Renal pelvis (tissue), 1 donor: ENCODE measurements at regions not wholly inside any gene's neighbourhood (a gene's known extent, or its start where the extent isn't known, plus 50 kb on each side); places are given as distances from the start of the nearest gene placed in this dataset.

Source experiments
- DNase-seq: peaks from one replicate; pipeline ENCODE4 v3.0.0-alpha.2; 2013

GRCh38 chr11:57103899-57104605 is 77.7 kb upstream of the LRRC55 start:
- no peak for DNase-seq

GRCh38 chr11:57109331-57109730 is 72.4 kb upstream of the LRRC55 start:
- DNase-seq: no peak

GRCh38 chr11:57111619-57112018 is 70.1 kb upstream of the LRRC55 start:
- DNase-seq: no peak

- DNase-seq: no peak
Observed at GRCh38 chr11:57116654-57117053, 65.1 kb upstream of the LRRC55 start.

- no peak for DNase-seq
Observed at GRCh38 chr11:57120192-57120965, 61.4 kb upstream of the LRRC55 start.

GRCh38 chr11:57121996-57122395 is 59.8 kb upstream of the LRRC55 start:
- DNase-seq: no peak

- no peak for DNase-seq
Observed at GRCh38 chr11:57123590-57123989, 58.2 kb upstream of the LRRC55 start.

GRCh38 chr11:57124505-57124904 is 57.2 kb upstream of the LRRC55 start:
- no peak for DNase-seq

GRCh38 chr11:57124917-57125316 is 56.8 kb upstream of the LRRC55 start:
- DNase-seq: no peak

GRCh38 chr11:57126766-57127400 is 54.9 kb upstream of the LRRC55 start:
- no peak for DNase-seq

GRCh38 chr11:57131080-57131790 is 50.5 kb upstream of the LRRC55 start:
- DNase-seq: no peak
